H1 (cell line): ENCODE measurements at regions not wholly inside any gene's neighbourhood (a gene's known extent, or its start where the extent isn't known, plus 50 kb on each side); places are given as distances from the start of the nearest gene placed in this dataset.

Experiments used
- CTCF ChIA-PET: fragments of 300-600 bp; sonication (Branson Sonifier 250); formaldehyde crosslinking; loops from one replicate; lab custom pipeline; 2021; ENCODE audit not compliant: partially characterized antibody; lab: Charles Lee
- POLR2A ChIA-PET: fragments of 300-600 bp; sonication (Branson Sonifier 250); formaldehyde crosslinking; loops from one replicate; lab custom pipeline; 2021; ENCODE audit warnings: inconsistent platforms; ENCODE audit not compliant: partially characterized antibody; lab: Charles Lee
- DNase-seq, 2 experiments: peaks; one replicate each; pipeline versions ENCODE4 v3.0.0 to v3.0.0-alpha.2; 2010 to 2022; ENCODE audit warnings: low spot score in 2 of 2, low read depth in 1 of 2, mixed read lengths in 1 of 2
- FAIRE-seq: peaks from 2 replicates; lab custom pipeline; 2011; peaks lifted over from hg19 to GRCh38; lab: Jason Lieb, UNC
- H2AFZ ChIP-seq: 2 replicates; pipeline ENCODE4 v1.8.1; 2012; ENCODE audit warnings: low read length, inconsistent platforms
- H2AK5ac ChIP-seq: 2 replicates; pipeline ENCODE4 v1.6.1; 2013; ENCODE audit warnings: low read depth, low read length
- H2BK120ac ChIP-seq: replicated peaks from 2 replicates; pipeline ENCODE3; 2013; ENCODE audit warnings: low read depth, low read length, inconsistent platforms
- H2BK12ac ChIP-seq: 2 replicates; pipeline ENCODE4 v1.6.1; 2013; ENCODE audit warnings: low read depth, low read length
- H2BK15ac ChIP-seq: 2 replicates; pipeline ENCODE4 v1.6.1; 2013; ENCODE audit warnings: low read length
- H2BK20ac ChIP-seq: 2 replicates; pipeline ENCODE4 v1.6.1; 2013; ENCODE audit warnings: low read length
- H2BK5ac ChIP-seq: 2 replicates; pipeline ENCODE4 v1.6.1; 2013; ENCODE audit warnings: low read depth, low read length
- H3K14ac ChIP-seq: 2 replicates; pipeline ENCODE4 v1.6.1; 2013; ENCODE audit warnings: inconsistent platforms; ENCODE audit not compliant: insufficient read length
- H3K18ac ChIP-seq: 2 replicates; pipeline ENCODE4 v1.6.1; 2013; ENCODE audit warnings: low read length; ENCODE audit errors: extremely low read depth
- H3K23ac ChIP-seq: 2 replicates; pipeline ENCODE4 v1.6.1; 2013; ENCODE audit warnings: inconsistent platforms; ENCODE audit not compliant: insufficient read length
- H3K23me2 ChIP-seq: 2 replicates; pipeline ENCODE4 v1.6.1; 2013; ENCODE audit warnings: low read depth, low read length
- H3K27ac ChIP-seq: 2 replicates; pipeline ENCODE4 v1.6.1; 2011; ENCODE audit warnings: low read depth, low read length, inconsistent platforms
- H3K27me3 ChIP-seq, 4 experiments: replicated peaks in 1 of 4; 1 replicate in 1 of 4; 2 replicates in 3 of 4; pipeline versions ENCODE4 v1.6.1 to v1.8.1; 2011 to 2013; ENCODE audit warnings: low read length in 3 of 4, mild to moderate bottlenecking in 3 of 4, inconsistent platforms in 2 of 4, mixed read lengths in 2 of 4, moderate library complexity in 1 of 4; ENCODE audit not compliant: control insufficient read depth in 3 of 4, insufficient read depth in 3 of 4; ENCODE audit errors: extremely low read depth in 1 of 4
- H3K36me3 ChIP-seq, 4 experiments: 2 replicates each; pipeline versions ENCODE4 v1.6.1 to v1.8.1; 2011 to 2013; ENCODE audit warnings: mild to moderate bottlenecking in 4 of 4, low read length in 3 of 4, moderate library complexity in 2 of 4, control low read depth in 1 of 4, inconsistent platforms in 1 of 4; ENCODE audit not compliant: insufficient read depth in 4 of 4, control insufficient read depth in 2 of 4
- H3K4ac ChIP-seq: replicated peaks from 2 replicates; pipeline ENCODE3; 2013; ENCODE audit warnings: low read length, low read depth, mixed read lengths, inconsistent platforms; ENCODE audit not compliant: insufficient read length
- H3K4me1 ChIP-seq, 4 experiments: replicated peaks in 1 of 4; 1 replicate in 1 of 4; 2 replicates in 3 of 4; pipeline versions ENCODE4 v1.6.1 to v1.8.1; 2011 to 2013; ENCODE audit warnings: low read length in 3 of 4, inconsistent platforms in 2 of 4, mixed read lengths in 1 of 4; ENCODE audit not compliant: insufficient read depth in 4 of 4, control insufficient read depth in 3 of 4
- H3K4me2 ChIP-seq, 2 experiments: 2 replicates each; pipeline versions ENCODE4 v1.6.1 to v1.8.1; 2011 to 2013; ENCODE audit warnings: low read depth in 2 of 2, low read length in 2 of 2, control low read depth in 1 of 2, inconsistent platforms in 1 of 2, mild to moderate bottlenecking in 1 of 2; ENCODE audit not compliant: insufficient read depth in 1 of 2
- H3K4me3 ChIP-seq, 4 experiments: fragments of 200-600, 300-600 bp in 1 of 4; sonication (generic), shearing (Covaris generic), sonication (Bioruptor Twin) in 1 of 4; 2 replicates each; pipeline versions ENCODE4 v1.5.1 to v1.8.1; 2011 to 2016; ENCODE audit warnings: low read length in 4 of 4, low read depth in 3 of 4, control low read depth in 2 of 4, inconsistent platforms in 2 of 4, mild to moderate bottlenecking in 2 of 4, mixed read lengths in 1 of 4, moderate library complexity in 1 of 4; ENCODE audit not compliant: insufficient read depth in 2 of 4; ENCODE audit errors: extremely low read depth in 1 of 4
- H3K56ac ChIP-seq: replicated peaks from 2 replicates; pipeline ENCODE3; 2013; ENCODE audit warnings: low read depth, mild to moderate bottlenecking, mixed read lengths, low read length, inconsistent platforms; ENCODE audit not compliant: insufficient read length
- H3K79me1 ChIP-seq: 2 replicates; pipeline ENCODE4 v1.6.1; 2013; ENCODE audit warnings: low read depth, low read length, control low read depth
- H3K79me2 ChIP-seq, 2 experiments: 2 replicates each; pipeline versions ENCODE4 v1.6.1 to v1.8.1; 2012 to 2013; ENCODE audit warnings: low read length in 2 of 2, mild to moderate bottlenecking in 2 of 2, inconsistent platforms in 1 of 2; ENCODE audit not compliant: insufficient read depth in 2 of 2, control insufficient read depth in 1 of 2
- H3K9ac ChIP-seq, 4 experiments: replicated peaks in 1 of 4; 1 replicate in 1 of 4; 2 replicates in 3 of 4; pipeline versions ENCODE4 v1.6.1 to v1.8.1; 2011 to 2013; ENCODE audit warnings: low read depth in 3 of 4, low read length in 3 of 4, control low read depth in 2 of 4, mild to moderate bottlenecking in 2 of 4, moderate library complexity in 2 of 4, inconsistent platforms in 1 of 4; ENCODE audit errors: extremely low read depth in 1 of 4
- H3K9me3 ChIP-seq, 2 experiments: 2 replicates each; pipeline versions ENCODE4 v1.6.1 to v1.8.1; 2012 to 2013; ENCODE audit warnings: mild to moderate bottlenecking in 2 of 2, moderate library complexity in 2 of 2, control low read depth in 1 of 2, inconsistent platforms in 1 of 2, low read depth in 1 of 2, low read length in 1 of 2, mixed read lengths in 1 of 2; ENCODE audit not compliant: insufficient read depth in 2 of 2
- H4K20me1 ChIP-seq, 2 experiments: replicated peaks in 1 of 2; 2 replicates each; pipeline versions ENCODE3 to v1.8.1; 2011 to 2013; ENCODE audit warnings: inconsistent platforms in 2 of 2, low read length in 2 of 2, mild to moderate bottlenecking in 1 of 2; ENCODE audit not compliant: insufficient read depth in 2 of 2, control insufficient read depth in 1 of 2
- H4K5ac ChIP-seq: 2 replicates; pipeline ENCODE4 v1.6.1; 2013; ENCODE audit warnings: low read length, low read depth, mixed read lengths, inconsistent platforms; ENCODE audit not compliant: insufficient read length
- H4K8ac ChIP-seq: 2 replicates; pipeline ENCODE4 v1.8.0; 2013; ENCODE audit warnings: mild to moderate bottlenecking, moderate library complexity, low read length, inconsistent platforms; ENCODE audit not compliant: insufficient read depth; ENCODE audit errors: extremely low read depth
- H4K91ac ChIP-seq: replicated peaks from 2 replicates; pipeline ENCODE3; 2013; ENCODE audit warnings: low read length, mixed read lengths, inconsistent platforms; ENCODE audit not compliant: insufficient read length
- CHD1 ChIP-seq: IDR thresholded peaks from 2 replicates; pipeline ENCODE4 v1.6.1; 2012; ENCODE audit warnings: low read depth, low read length, improper control_type of control experiment
- CREB1 ChIP-seq: IDR thresholded peaks from 2 replicates; pipeline ENCODE4 v1.6.1; 2012; ENCODE audit warnings: inconsistent platforms
- CTBP2 ChIP-seq: IDR thresholded peaks from 2 replicates; pipeline ENCODE4 v1.7.0; 2011; ENCODE audit warnings: borderline replicate concordance, mild to moderate bottlenecking, moderate library complexity, mixed read lengths, low read length; ENCODE audit not compliant: insufficient read depth, insufficient read length
- FOSL1 ChIP-seq: IDR thresholded peaks from 2 replicates; pipeline ENCODE4 v1.6.1; 2011; ENCODE audit warnings: mild to moderate bottlenecking, low read depth, low read length, moderate library complexity; ENCODE audit not compliant: insufficient read depth
- GABPA ChIP-seq: IDR thresholded peaks from 2 replicates; pipeline ENCODE4 v1.6.1; 2011; ENCODE audit warnings: mild to moderate bottlenecking, low read length, moderate library complexity, borderline replicate concordance; ENCODE audit not compliant: insufficient read depth
- KDM1A ChIP-seq: fragments of 200-600, 300-600 bp; sonication (generic); IDR thresholded peaks from 2 replicates; pipeline ENCODE4 v1.7.1; 2016; ENCODE audit warnings: mild to moderate bottlenecking, low read length, borderline replicate concordance
- PHF8 ChIP-seq: fragments of 200-600 bp; sonication (generic); conservative IDR thresholded peaks from 2 replicates; pipeline ENCODE4 v1.7.1; 2012; ENCODE audit warnings: low read depth, mild to moderate bottlenecking, inconsistent platforms, low read length, moderate library complexity
- SAP30 ChIP-seq: fragments of 300-600 bp; sonication (generic); IDR thresholded peaks from 2 replicates; pipeline ENCODE4 v1.7.1; 2012; ENCODE audit warnings: low read length, moderate library complexity, mild to moderate bottlenecking, inconsistent platforms; ENCODE audit not compliant: insufficient read depth, insufficient replicate concordance
- SIN3A ChIP-seq, 2 experiments: IDR thresholded peaks in 1 of 2; conservative IDR thresholded peaks in 1 of 2; 2 replicates each; pipeline ENCODE4 v1.6.1; 2011 to 2012; ENCODE audit warnings: low read length in 2 of 2, improper control_type of control experiment in 1 of 2, low read depth in 1 of 2, mild to moderate bottlenecking in 1 of 2
- SP1 ChIP-seq: IDR thresholded peaks from 2 replicates; pipeline ENCODE4 v1.6.1; 2011; ENCODE audit warnings: low read depth, low read length
- TBP ChIP-seq: IDR thresholded peaks from 2 replicates; pipeline ENCODE4 v1.6.1; 2011; ENCODE audit warnings: low read depth, low read length, improper control_type of control experiment
- WGBS, 2 experiments: shearing (Covaris generic) in 1 of 2; methylation state at CpG; one replicate each; pipeline versions ENCODE4 v1.1.6 to v1.1.7; 2013 to 2015; ENCODE audit warnings: low lambda C conversion rate in 2 of 2, mixed read lengths in 2 of 2, inconsistent platforms in 1 of 2, low coverage in 1 of 2, missing lambda C conversion rate in 1 of 2; ENCODE audit not compliant: insufficient replicate concordance in 2 of 2, insufficient coverage in 1 of 2, insufficient read length in 1 of 2; ENCODE audit errors: extremely low coverage in 1 of 2, missing lambda C conversion rate in 1 of 2; 5-methylcytosine and 5-hydroxymethylcytosine counted together
- TF ChIP-seq, protein P1 (sequence below): IDR thresholded peaks from 2 replicates; pipeline ENCODE4 v1.6.1; 2012; ENCODE audit warnings: inconsistent platforms
- TF ChIP-seq, protein P2 (sequence below): IDR thresholded peaks from 2 replicates; pipeline ENCODE4 v1.6.1; 2012; ENCODE audit warnings: inconsistent platforms

- H3K23me2 ChIP-seq: no peaks in the 10 kb centered on the region
- no peak overlapping the region for H2AFZ ChIP-seq
- H3K27ac ChIP-seq: no peak overlapping the region
- no peaks in the 10 kb centered on the region for H3K79me1 ChIP-seq
- H4K8ac ChIP-seq: no peak overlapping the region
- no peak overlapping the region for H4K91ac ChIP-seq
- no peak overlapping the region for H3K14ac ChIP-seq
- H3K56ac ChIP-seq: no peak overlapping the region
- H2BK120ac ChIP-seq: no peak overlapping the region
- POLR2A ChIA-PET: no interaction called here
- no peak overlapping the region for H4K5ac ChIP-seq
- FAIRE-seq (no peak), DNase-seq (no peak)
- H4K20me1 ChIP-seq: no peaks in the 10 kb centered on the region
- H3K4ac ChIP-seq: no peak overlapping the region
- CTCF ChIA-PET: no interaction called here
- H3K4me3 ChIP-seq: no peak overlapping the region
- 93% methylated on average over 2 of the region's 2 CpGs; no CpG with 5 or more reads in 1 of the 2 experiments for WGBS, 2 experiments
- no peaks in the 10 kb centered on the region for H3K79me2 ChIP-seq
- H3K36me3 ChIP-seq: no peaks in the 10 kb centered on the region
- H2BK12ac ChIP-seq: no peak overlapping the region
- no peak overlapping the region for H3K9ac ChIP-seq
- no peak overlapping the region for H3K23ac ChIP-seq
- H3K27me3 ChIP-seq: no peaks in the 10 kb centered on the region
- no peak overlapping the region for H2BK20ac ChIP-seq
- H3K9me3 ChIP-seq: no peaks in the 10 kb centered on the region
- no peak overlapping the region for H3K18ac ChIP-seq
- no peak overlapping the region for H2AK5ac ChIP-seq
- no peaks in the 10 kb centered on the region for H3K4me1 ChIP-seq
- no peak overlapping the region for H3K4me2 ChIP-seq
- no peak overlapping the region for H2BK15ac ChIP-seq
- no peak overlapping the region for H2BK5ac ChIP-seq
- TF ChIP-seq SAP30: no peak
- TF ChIP-seq SIN3A (conservative IDR thresholded peaks at IDR 0.05 in 1 of 2, IDR thresholded peaks at IDR 0.05 in 1 of 2; ENCODE audit: low read depth in 1 of 2, low read length in 2 of 2): no peak
- TF ChIP-seq PHF8: no peak
- TF ChIP-seq KDM1A: no peak
- no peak for TF ChIP-seq CREB1
- no peak for TF ChIP-seq FOSL1
- TF ChIP-seq CTBP2: no peak
- TF ChIP-seq SP1: no peak
- TF ChIP-seq TBP: no peak
- TF ChIP-seq, protein P1, sequence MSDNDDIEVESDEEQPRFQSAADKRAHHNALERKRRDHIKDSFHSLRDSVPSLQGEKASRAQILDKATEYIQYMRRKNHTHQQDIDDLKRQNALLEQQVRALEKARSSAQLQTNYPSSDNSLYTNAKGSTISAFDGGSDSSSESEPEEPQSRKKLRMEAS: no peak
- no peak for TF ChIP-seq GABPA
- TF ChIP-seq, protein P2, sequence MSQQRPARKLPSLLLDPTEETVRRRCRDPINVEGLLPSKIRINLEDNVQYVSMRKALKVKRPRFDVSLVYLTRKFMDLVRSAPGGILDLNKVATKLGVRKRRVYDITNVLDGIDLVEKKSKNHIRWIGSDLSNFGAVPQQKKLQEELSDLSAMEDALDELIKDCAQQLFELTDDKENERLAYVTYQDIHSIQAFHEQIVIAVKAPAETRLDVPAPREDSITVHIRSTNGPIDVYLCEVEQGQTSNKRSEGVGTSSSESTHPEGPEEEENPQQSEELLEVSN: no peak
- TF ChIP-seq CHD1: no peak
These were observed 154.0 kb downstream of the SLC30A10 start for GRCh38 chr1:219774386-219774785.
